GM12874 (cell line): ENCODE measurements at regions not wholly inside any gene's neighbourhood (a gene's known extent, or its start where the extent isn't known, plus 50 kb on each side); places are given as distances from the start of the nearest gene placed in this dataset.

Experiments
- TF ChIP-seq, protein P1 (sequence below): IDR thresholded peaks from 2 replicates; pipeline ENCODE4 v1.5.1; 2011; ENCODE audit warnings: low read depth, mild to moderate bottlenecking, control low read depth, low read length, moderate library complexity; ENCODE audit not compliant: insufficient read depth

DNA sequence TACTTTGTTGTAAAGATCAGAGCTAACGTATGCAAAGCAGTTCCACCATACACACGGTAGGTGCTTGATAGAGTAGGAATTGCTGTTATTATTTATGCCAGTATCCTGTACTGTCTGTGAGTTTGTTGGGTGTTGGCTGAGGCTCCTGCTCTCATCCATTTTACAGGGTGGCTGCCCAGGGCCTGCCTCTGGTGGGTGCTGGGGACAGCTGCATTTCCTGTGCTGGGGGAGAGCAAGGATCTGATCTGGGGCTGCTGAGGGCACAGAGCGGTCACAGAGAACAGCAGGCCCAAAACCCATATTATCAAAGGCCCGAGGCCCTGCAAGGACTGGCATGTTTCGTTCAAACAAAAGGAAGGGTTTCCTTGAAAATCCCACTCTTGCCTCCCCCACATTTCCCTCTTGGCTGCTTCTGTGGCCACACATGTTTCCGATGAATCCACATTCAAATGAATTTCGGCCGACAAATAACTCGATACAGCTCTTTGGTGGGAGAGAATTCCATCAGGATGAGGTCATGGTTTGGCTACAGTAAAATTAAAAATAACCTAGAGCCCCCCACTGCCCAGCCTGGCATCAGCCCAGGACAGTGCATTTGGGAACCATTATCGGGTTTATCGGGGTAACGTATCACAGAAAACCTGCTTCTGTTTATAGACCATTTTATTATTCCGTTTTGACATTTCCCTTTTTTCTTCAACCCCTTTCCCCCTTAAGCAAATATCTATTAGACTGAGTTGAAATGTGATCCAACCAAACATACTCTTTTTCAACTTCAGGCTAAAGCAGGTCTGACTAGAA, 143.4 kb downstream of the CYRIA start:
- TF ChIP-seq, protein P1, sequence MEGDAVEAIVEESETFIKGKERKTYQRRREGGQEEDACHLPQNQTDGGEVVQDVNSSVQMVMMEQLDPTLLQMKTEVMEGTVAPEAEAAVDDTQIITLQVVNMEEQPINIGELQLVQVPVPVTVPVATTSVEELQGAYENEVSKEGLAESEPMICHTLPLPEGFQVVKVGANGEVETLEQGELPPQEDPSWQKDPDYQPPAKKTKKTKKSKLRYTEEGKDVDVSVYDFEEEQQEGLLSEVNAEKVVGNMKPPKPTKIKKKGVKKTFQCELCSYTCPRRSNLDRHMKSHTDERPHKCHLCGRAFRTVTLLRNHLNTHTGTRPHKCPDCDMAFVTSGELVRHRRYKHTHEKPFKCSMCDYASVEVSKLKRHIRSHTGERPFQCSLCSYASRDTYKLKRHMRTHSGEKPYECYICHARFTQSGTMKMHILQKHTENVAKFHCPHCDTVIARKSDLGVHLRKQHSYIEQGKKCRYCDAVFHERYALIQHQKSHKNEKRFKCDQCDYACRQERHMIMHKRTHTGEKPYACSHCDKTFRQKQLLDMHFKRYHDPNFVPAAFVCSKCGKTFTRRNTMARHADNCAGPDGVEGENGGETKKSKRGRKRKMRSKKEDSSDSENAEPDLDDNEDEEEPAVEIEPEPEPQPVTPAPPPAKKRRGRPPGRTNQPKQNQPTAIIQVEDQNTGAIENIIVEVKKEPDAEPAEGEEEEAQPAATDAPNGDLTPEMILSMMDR: no peak

DNA sequence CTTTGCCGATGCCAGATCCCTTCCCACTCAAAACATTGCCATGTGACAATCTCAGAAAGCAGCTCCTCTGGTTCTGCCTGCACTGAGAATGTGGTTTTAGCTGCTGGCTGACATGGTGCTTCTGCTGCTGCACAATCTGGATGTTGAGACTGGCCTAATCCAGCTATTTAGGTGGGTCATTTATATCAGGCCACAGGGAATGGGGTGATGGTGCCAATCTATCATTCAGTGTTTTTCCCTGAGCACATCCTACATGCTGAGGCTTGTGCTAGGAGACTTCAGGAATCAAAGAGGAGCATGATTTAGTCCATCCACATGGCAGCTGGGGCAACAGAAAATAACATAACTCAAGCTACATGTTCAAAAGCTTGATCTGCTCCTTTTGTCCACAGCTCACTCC, 144.7 kb downstream of the CYRIA start:
- TF ChIP-seq, protein P1: no peak

DNA sequence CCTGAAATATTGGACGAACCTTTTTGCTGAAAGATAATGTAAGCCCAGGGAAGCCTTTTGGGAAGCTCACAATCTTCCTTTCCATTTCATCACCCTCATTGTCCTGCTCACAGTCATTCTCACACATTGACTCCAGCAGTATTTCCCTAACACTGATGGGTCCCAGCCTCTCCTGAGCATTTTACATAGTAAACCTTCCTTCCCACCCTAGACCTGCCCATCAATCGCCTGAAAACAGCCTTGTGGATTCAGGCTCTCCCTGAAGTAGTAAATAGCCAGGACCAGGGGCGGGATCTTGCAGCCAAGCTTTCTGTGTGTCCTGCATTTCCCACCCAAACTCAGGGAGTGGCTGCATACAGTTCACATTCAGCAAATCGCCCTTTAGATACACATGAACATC, 149.9 kb downstream of the CYRIA start:
- TF ChIP-seq, protein P1: no peak

DNA sequence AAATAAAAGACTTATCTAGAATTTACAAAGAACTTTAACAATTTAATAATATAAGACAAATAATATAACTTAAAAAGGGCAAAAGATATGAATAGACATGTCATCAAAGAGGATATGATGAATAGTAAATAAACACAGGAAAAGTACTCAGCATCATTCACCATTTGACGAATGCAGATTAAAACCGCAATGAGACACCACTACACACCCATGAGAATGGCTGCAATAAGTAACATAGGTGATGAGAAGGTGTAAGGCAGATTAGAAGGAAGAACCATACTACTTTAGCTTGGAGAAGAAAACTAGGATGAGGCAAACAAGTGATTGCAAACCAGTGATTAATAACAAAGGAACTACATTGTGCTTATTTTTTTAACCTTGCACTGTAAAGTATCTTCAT, 152.0 kb downstream of the CYRIA start:
- TF ChIP-seq, protein P1: no peak

DNA sequence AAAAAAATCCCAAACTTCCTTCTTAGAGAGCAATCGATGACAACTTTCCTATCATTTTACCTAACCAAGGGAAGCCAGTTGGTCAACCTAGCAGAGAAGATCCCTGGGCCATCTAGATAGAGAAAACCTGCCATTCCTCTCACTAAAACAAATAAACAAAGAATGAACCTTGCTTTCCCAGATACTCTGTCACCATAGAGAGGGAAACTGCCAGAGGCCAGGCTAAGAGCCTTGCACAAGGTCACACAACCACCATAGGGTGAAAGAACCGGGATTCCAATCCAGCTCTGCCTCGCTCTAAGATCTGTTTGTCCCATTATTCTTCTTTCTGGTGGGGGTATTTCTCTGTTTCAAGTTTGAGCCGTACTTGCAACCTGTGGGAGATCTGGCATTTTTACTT, 154.6 kb downstream of the CYRIA start:
- TF ChIP-seq, protein P1: no peak

DNA sequence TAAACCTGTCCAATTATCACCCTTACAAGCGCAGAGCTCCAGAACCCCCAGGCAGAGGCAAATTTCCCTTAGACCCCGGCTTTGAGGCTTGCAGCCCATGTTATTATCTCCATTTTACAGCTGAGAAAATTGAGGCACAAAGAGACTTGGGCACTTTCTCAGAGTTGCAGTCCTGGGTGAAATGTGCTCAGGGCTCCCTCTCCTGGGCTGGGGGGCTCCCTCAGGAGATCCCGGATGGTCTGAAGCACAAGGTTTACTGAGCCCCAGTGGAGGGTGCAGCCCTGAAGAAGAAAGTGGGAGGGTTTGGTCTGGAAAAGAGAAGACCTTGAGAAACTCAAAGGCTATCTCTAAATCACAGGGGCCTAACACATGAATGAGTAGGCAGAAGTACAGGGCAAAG, 156.6 kb downstream of the CYRIA start:
- TF ChIP-seq, protein P1: no peak

DNA sequence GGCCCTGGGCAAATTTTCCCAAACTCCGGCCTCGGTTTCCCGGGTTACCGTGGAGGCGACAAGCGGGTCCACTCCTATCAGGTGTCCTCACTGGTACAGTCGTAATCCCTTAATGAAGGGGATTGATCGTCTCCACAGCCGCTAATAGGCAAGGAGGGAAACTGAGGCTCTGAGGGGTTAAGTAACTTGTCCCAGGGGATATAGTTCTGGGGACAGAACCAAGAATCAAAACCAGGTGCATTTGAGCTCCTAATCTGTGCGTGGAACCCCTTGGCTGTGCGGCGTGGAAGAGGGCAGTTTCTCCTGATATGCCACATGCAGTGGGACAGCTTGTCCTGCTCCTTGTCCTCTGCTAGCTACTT, 157.2 kb downstream of the CYRIA start:
- TF ChIP-seq, protein P1: no peak
